ENCODE measurements at regions not wholly inside any gene's neighbourhood (a gene's known extent, or its start where the extent isn't known, plus 50 kb on each side); places are given as distances from the start of the nearest gene placed in this dataset.

- Histone ChIP-seq H3K27me3 (ENCODE audit: insufficient read depth) (peaks cover 5% of the 10 kb centered on the region; the same call in 1 of the 2 replicates), H3K4me1 (ENCODE audit: control insufficient read depth in 1 of 2, insufficient read depth in 2 of 2, low read depth in 1 of 2, low read length in 1 of 2) (no peaks in the 10 kb centered on the region), H3K36me3 (replicated peaks in 1 of 2; ENCODE audit: control insufficient read depth in 1 of 2, insufficient read depth in 2 of 2, low read length in 1 of 2) (no peaks in the 10 kb centered on the region), H3K4me2 (no peak overlapping the region), H3K27ac (ENCODE audit: low read depth in 2 of 2, low read length in 1 of 2) (no peak overlapping the region), H3K9me3 (no peaks in the 10 kb centered on the region), H3K79me2 (ENCODE audit: insufficient read depth) (no peaks in the 10 kb centered on the region), H2AFZ (ENCODE audit: low read depth) (no peak overlapping the region), H3K9ac (no peak overlapping the region), H3K9me2 (no peaks in the 10 kb centered on the region), H3F3A (replicated peaks; ENCODE audit: insufficient read depth) (no peaks in the 10 kb centered on the region), H3K4me3 (ENCODE audit: low read depth in 2 of 2, low read length in 1 of 2) (no peak overlapping the region), H4K20me1 (ENCODE audit: insufficient read depth) (no peaks in the 10 kb centered on the region)
- TF ChIP-seq POLR2AphosphoS5 (IDR thresholded peaks at IDR 0.05; ENCODE audit: low read depth, low read length) (no peak), TEAD4 (IDR thresholded peaks at IDR 0.05; ENCODE audit: borderline replicate concordance, insufficient read depth) (no peak), IRF3 (IDR thresholded peaks at IDR 0.05; ENCODE audit: low read depth, low read length) (no peak), TAF1 (IDR thresholded peaks at IDR 0.05; ENCODE audit: borderline replicate concordance, low read depth, low read length) (no peak)
- TF ChIP-seq, protein P1, sequence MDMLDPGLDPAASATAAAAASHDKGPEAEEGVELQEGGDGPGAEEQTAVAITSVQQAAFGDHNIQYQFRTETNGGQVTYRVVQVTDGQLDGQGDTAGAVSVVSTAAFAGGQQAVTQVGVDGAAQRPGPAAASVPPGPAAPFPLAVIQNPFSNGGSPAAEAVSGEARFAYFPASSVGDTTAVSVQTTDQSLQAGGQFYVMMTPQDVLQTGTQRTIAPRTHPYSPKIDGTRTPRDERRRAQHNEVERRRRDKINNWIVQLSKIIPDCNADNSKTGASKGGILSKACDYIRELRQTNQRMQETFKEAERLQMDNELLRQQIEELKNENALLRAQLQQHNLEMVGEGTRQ (IDR thresholded peaks at IDR 0.05; ENCODE audit: borderline replicate concordance, low read depth, low read length): no peak
- 15% methylated on average over 2 of the region's 2 CpGs for WGBS (ENCODE audit: low lambda C conversion rate)
- ChIA-PET CTCF (no interaction called here), POLR2A (no interaction called here)
- no peak for DNase-seq
Observed at GRCh38 chr7:27430105-27430504, 187.5 kb downstream of the EVX1 start.

DNA sequence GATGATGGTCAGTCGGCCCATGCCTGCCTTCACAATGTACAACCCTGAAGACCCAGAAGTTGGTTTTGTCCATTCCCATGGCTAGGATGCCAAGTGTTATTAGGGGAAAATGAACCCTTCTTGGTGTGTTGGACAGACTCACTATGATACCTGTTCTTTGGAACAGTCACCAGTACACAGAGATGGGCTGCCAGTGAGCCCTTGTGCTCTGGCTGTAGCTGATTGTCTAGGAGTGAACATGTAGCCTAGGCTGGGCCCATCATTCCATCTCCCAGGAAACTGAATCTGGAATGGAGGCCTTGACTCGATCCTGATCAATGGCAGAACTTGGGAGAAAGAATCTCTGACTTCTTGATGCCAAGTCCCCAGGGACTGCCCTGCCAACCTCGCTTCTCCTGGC, 188.9 kb downstream of the EVX1 start:
- no peak overlapping the region for H3K9ac ChIP-seq
- no peaks in the 10 kb centered on the region for H3K4me1 ChIP-seq (ENCODE audit: control insufficient read depth in 1 of 2, insufficient read depth in 2 of 2, low read depth in 1 of 2, low read length in 1 of 2)
- WGBS (ENCODE audit: low lambda C conversion rate): 34% methylated on average over 3 of the region's 3 CpGs
- ChIA-PET POLR2A (no interaction called here), CTCF (no interaction called here)
- no peaks in the 10 kb centered on the region for H3K9me3 ChIP-seq
- H3K9me2 ChIP-seq: no peaks in the 10 kb centered on the region
- H3K4me3 ChIP-seq (ENCODE audit: low read depth in 2 of 2, low read length in 1 of 2): no peak overlapping the region
- H3F3A ChIP-seq (replicated peaks; ENCODE audit: insufficient read depth): no peaks in the 10 kb centered on the region
- H3K79me2 ChIP-seq (ENCODE audit: insufficient read depth): no peaks in the 10 kb centered on the region
- H3K4me2 ChIP-seq: no peak overlapping the region
- H4K20me1 ChIP-seq (ENCODE audit: insufficient read depth): no peaks in the 10 kb centered on the region
- TF ChIP-seq MAX (IDR thresholded peaks at IDR 0.05; ENCODE audit: low read depth) (no peak), RXRA (IDR thresholded peaks at IDR 0.05; ENCODE audit: borderline replicate concordance, low read depth) (no peak), GABPA (IDR thresholded peaks at IDR 0.05; ENCODE audit: low read depth) (no peak), GATA2 (CRISPR knock-in tag; IDR thresholded peaks at IDR 0.05) (no peak), NRF1 (IDR thresholded peaks at IDR 0.05; ENCODE audit: low read depth, low read length) (no peak), SIN3A (IDR thresholded peaks at IDR 0.05; ENCODE audit: borderline replicate concordance, low read depth, low read length) (no peak), EP300 (IDR thresholded peaks at IDR 0.05; ENCODE audit: borderline replicate concordance in 1 of 2, low read depth in 1 of 2, low read length in 1 of 2) (no peak), TAF1 (IDR thresholded peaks at IDR 0.05; ENCODE audit: borderline replicate concordance, low read depth, low read length) (no peak), FOXM1 (IDR thresholded peaks at IDR 0.05; ENCODE audit: low read depth) (no peak)
- no peak for DNase-seq
- H3K27me3 ChIP-seq (ENCODE audit: insufficient read depth): no peaks in the 10 kb centered on the region; the same call in 1 of the 2 replicates
- H3K27ac ChIP-seq (ENCODE audit: low read depth in 2 of 2, low read length in 1 of 2): no peak overlapping the region
- H3K36me3 ChIP-seq (replicated peaks in 1 of 2; ENCODE audit: control insufficient read depth in 1 of 2, insufficient read depth in 2 of 2, low read length in 1 of 2): no peaks in the 10 kb centered on the region
- no peak overlapping the region for H2AFZ ChIP-seq (ENCODE audit: low read depth)

Measured in SK-N-SH (cell line).